SH-SY5Y (cell line): ENCODE measurements at regions not wholly inside any gene's neighbourhood (a gene's known extent, or its start where the extent isn't known, plus 50 kb on each side); places are given as distances from the start of the nearest gene placed in this dataset.

Experiments
- GATA2 ChIP-seq: IDR thresholded peaks from 2 replicates; pipeline ENCODE4 v1.6.1; 2011; ENCODE audit warnings: mild to moderate bottlenecking, low read depth, low read length
- GATA3 ChIP-seq: IDR thresholded peaks from 2 replicates; pipeline ENCODE4 v1.6.1; 2011; ENCODE audit warnings: low read depth, mild to moderate bottlenecking, low read length, moderate library complexity

- TF ChIP-seq GATA2 (no peak), GATA3 (no peak)
Measured at GRCh38 chr16:54879681-54880080, 51.0 kb upstream of the IRX5 start.

DNA sequence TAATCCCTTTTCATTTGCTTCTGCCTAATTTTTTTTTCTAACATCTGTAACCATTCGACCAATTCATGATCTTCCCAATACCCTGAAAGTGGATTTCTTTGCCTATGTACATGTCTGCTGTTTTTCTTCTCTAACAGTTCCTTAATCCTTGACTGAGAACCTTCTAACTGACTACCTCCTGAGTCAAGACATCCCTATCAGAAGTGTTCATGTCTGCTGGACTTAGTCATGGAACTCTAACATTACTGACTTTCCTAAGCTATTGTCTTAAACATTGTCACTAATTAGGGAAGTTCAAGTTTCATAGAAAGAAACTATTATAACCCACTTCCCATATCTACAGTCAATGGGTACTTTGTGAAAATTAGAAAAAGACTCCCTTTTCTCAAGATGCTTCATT, 52.4 kb upstream of the IRX5 start:
- no peak for TF ChIP-seq GATA2
- no peak for TF ChIP-seq GATA3

GRCh38 chr16:54875443-54875842, 55.2 kb upstream of the IRX5 start:
- TF ChIP-seq GATA2 (no peak), GATA3 (no peak)

DNA sequence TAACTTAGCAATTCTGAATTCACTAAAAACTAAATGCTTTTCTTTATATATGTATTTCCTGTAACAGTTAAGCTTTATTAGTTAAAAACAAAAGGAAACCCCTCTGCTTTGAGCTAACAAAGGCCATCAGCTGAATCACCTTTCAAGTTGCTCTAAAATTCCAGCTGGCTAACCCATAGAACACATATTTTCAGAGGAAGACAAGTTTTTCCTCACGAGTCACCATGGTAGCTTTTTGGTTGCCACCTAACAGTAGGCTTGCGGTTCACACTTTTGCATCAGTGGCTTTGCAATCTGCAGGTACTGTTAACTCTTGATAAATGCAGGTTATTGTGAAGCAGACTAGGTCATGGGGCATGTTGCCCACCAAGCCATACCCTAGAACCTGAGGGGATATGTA, 57.6 kb upstream of the IRX5 start:
- TF ChIP-seq GATA2 (no peak), GATA3 (no peak)

GRCh38 chr16:54870151-54870550, 60.5 kb upstream of the IRX5 start:
- TF ChIP-seq GATA3: no peak
- no peak for TF ChIP-seq GATA2

DNA sequence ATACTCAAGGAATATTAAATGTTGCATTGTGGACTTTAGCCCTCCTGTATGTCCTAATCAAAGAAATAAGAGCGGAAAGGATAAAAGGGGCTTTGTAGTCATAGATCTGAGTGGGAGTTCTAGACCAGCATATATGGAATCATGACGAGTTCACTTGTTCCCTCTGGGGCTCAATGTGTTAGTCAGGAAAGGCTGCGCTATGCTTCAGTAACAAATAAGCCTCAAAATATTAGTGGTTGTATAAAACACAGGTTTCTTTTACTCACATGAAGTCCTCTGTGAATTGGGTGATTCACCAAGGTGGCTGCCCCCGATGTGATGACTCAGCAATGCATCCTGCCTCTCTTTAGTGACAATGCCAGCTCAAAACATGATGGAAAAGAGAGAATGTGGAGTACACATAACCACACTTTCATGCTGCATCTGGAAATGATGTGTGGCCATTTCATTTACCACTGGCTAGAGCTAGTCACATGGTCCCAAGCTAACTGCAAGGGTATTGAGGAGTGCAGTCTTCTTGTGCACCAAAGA, 63.3 kb upstream of the IRX5 start:
- no peak for TF ChIP-seq GATA3
- no peak for TF ChIP-seq GATA2

- TF ChIP-seq GATA2: no peak
- no peak for TF ChIP-seq GATA3
Measured at GRCh38 chr16:54862529-54862928, 68.1 kb upstream of the IRX5 start.

DNA sequence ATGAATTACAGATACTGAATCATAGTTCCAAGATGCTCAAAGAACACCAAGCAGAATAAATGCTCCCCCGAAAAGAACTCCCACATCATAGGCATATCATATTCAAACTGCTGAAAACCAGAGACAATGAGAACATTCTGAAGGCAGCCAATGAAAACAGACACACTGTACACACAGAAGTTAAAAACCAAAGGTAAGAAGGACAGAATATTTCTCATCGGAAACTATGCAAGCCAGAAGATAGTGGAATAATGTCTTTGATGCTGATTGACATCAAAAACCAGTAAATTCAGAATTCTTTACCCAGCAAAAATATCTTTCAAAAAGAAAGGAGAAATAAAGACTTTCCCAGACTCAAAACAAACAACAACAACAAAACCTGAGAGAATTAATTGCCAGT, 73.8 kb upstream of the IRX5 start:
- TF ChIP-seq GATA2 (no peak), GATA3 (no peak)

- TF ChIP-seq GATA2 (no peak), GATA3 (no peak)
Measured at GRCh38 chr16:54847609-54848008, 83.1 kb upstream of the IRX5 start.

- TF ChIP-seq GATA2 (no peak), GATA3 (no peak)
Measured at GRCh38 chr16:54847207-54847606, 83.5 kb upstream of the IRX5 start.

GRCh38 chr16:54846766-54847165, 83.9 kb upstream of the IRX5 start:
- TF ChIP-seq GATA2: no peak
- no peak for TF ChIP-seq GATA3

DNA sequence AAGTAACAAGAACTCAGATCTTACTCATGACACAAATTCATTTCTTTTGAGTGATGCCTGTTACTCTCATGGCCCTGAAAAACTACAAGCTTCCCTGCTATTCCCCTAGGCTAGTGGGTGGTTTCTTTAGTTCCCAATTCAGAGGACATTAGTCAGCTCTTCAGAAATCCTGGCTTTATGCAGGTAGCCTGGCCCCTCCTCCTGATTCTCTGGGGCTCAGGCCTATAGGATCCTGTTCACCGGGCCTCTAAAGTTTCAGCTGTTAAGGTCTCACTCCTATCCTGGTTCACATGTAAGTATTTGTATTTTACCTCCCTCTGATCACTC, 87.3 kb upstream of the IRX5 start:
- TF ChIP-seq GATA3 (no peak), GATA2 (no peak)

GRCh38 chr16:54842743-54843423, 87.8 kb upstream of the IRX5 start:
- no peak for TF ChIP-seq GATA2
- TF ChIP-seq GATA3: no peak

DNA sequence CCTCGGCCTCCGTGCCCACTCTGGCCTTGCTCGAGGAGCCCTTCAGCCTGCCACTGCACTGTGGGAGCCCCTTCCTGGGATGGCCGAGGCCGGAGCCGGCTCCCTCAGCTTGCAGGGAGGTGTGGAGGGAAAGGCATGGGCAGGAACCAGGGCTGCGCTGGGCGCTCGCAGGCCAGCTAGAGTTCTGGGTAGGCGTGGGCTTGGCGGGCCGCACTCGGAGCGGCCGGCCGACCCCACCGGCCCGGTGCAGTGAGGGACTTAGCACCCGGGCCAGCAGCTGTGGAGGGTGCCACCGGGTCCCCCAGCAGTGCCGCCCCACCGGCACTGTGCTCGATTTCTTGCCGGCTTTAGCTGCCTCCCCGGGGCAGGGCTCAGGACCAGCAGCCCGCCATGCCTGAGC, 101.0 kb upstream of the IRX5 start:
- TF ChIP-seq GATA3 (no peak), GATA2 (no peak)

GRCh38 chr16:54822892-54823291, 107.8 kb upstream of the IRX5 start:
- TF ChIP-seq GATA2: no peak
- no peak for TF ChIP-seq GATA3

GRCh38 chr16:54822492-54822891, 108.2 kb upstream of the IRX5 start:
- TF ChIP-seq GATA2 (no peak), GATA3 (no peak)

DNA sequence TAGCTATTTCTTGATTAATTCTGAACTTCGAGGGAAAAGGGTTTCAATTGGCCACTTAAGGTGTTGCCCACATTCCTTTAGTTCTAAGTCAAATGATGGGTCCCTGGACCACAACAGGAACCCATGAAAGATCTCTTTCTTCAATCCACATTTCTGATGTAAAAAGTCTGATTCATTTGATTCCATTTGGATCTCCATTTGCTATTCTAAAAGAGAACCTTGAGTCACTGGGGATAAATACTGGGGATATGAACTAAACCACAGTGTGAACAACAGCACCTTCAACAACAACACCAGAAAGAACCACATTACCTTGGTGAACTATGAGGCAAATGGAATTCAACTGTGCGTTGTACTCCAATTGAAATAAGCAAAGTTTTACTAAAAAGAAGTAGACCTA, 108.9 kb upstream of the IRX5 start:
- TF ChIP-seq GATA3: no peak
- TF ChIP-seq GATA2: no peak

DNA sequence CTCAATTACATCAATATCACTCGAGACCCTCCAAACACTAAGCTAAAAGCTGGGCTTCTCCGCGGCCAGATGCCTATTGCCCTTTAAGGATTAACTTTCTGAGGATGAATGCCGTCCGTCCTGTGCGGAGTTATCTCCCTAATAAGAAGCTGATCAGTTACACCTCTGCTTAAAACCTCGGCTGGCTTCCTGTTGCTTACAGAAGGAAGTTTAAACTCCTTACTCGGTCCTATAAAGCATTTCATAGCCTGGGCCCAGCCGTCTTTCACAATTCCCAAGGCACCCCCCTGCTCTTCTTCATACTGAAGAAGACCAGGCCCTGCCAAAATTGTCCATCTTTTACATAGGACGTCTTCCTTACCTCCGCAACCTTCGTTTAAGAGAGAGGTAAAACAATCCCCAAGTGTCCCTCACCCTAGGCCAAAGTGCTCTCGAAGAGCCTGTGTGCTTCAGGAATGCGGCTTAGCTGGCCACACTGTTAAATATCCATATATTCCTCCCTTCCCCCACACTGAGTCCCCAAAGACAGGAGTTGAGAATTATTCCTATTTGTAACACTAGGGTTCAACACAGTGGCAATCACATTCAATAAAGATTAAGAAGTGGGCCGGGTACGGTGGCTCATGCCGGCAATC, 112.6 kb upstream of the IRX5 start:
- TF ChIP-seq GATA2: no peak
- no peak for TF ChIP-seq GATA3
